ENCODE measurements at regions not wholly inside any gene's neighbourhood (a gene's known extent, or its start where the extent isn't known, plus 50 kb on each side); places are given as distances from the start of the nearest gene placed in this dataset.

DNA sequence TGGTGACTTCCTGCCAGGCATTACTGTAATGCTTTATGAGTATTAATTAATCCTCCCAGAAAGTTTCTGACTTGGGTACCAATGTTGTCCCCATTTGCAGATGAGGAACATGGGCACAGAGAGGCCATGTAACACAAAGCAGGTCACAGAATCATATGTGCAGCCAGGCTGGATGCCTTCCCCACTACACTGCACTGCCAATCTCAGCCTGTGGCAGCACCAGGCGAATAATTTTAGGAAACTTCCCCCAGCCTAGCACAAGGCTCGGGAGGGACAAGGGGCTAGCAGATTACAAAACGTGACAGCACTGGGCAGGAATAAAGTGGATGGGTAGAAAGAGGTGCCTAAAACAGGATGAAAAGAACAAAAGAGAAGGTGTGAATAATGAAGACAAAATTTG, 331.7 kb upstream of the PROX1 start:
- no CpG with 5 or more reads among the region's 3 CpGs for WGBS, 2 experiments (ENCODE audit: extremely low coverage in 2 of 2, insufficient read length in 1 of 2)
- no peak overlapping the region for H3K18ac ChIP-seq (ENCODE audit: low read depth, low read length)
- no peak overlapping the region for H2AK5ac ChIP-seq (ENCODE audit: low read depth, low read length)
- no peak overlapping the region for H3K56ac ChIP-seq (ENCODE audit: extremely low read depth, insufficient read depth, low read length)
- H3K27me3 ChIP-seq (ENCODE audit: control insufficient read depth, insufficient read depth, low read length), result no peaks in the 10 kb centered on the region
- no peak overlapping the region for H4K91ac ChIP-seq (ENCODE audit: insufficient read depth, low read depth, low read length)
- H3K14ac ChIP-seq (replicated peaks; ENCODE audit: low read depth, low read length), result no peak overlapping the region
- no peaks in the 10 kb centered on the region for H4K20me1 ChIP-seq (ENCODE audit: insufficient read depth, low read length)
- H3K79me1 ChIP-seq (ENCODE audit: low read depth in 1 of 2, low read length in 2 of 2), result no peaks in the 10 kb centered on the region
- no peak overlapping the region for H3K9ac ChIP-seq (ENCODE audit: low read depth, low read length)
- in situ Hi-C loops (cut with MboI; ENCODE audit: low sequenced_read_pairs), result no loop called here
- intact Hi-C loops (cut with micrococcal nuclease), result no loop called here
- BruUV-seq (replicated peaks), result no TSS peak
- dilution Hi-C loops (cut with HindIII; ENCODE audit: low sequenced_read_pairs, unreplicated experiment), result no loop called here
- no peak overlapping the region for H3K4me2 ChIP-seq (ENCODE audit: low read depth, low read length)
- ATAC-seq (ENCODE audit: low read depth), result no peak
- H3K9me3 ChIP-seq (ENCODE audit: control insufficient read depth, insufficient read depth, low read length), result peaks cover 6% of the 10 kb centered on the region
- no peak for TF ChIP-seq CTCF (conservative IDR thresholded peaks at IDR 0.05; ENCODE audit: low read depth, low read length)
- TF ChIP-seq MAFK (IDR thresholded peaks at IDR 0.05; ENCODE audit: low read depth, low read length), result no peak
- no peak for TF ChIP-seq MAZ (IDR thresholded peaks at IDR 0.05; ENCODE audit: borderline replicate concordance, low read depth, low read length)
- no peak for TF ChIP-seq NFE2L2 (IDR thresholded peaks at IDR 0.05; ENCODE audit: low read depth, low read length)
- no peak for TF ChIP-seq RFX5 (IDR thresholded peaks at IDR 0.05; ENCODE audit: low read depth, low read length)
- TF ChIP-seq, protein P1, sequence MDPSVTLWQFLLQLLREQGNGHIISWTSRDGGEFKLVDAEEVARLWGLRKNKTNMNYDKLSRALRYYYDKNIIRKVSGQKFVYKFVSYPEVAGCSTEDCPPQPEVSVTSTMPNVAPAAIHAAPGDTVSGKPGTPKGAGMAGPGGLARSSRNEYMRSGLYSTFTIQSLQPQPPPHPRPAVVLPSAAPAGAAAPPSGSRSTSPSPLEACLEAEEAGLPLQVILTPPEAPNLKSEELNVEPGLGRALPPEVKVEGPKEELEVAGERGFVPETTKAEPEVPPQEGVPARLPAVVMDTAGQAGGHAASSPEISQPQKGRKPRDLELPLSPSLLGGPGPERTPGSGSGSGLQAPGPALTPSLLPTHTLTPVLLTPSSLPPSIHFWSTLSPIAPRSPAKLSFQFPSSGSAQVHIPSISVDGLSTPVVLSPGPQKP (IDR thresholded peaks at IDR 0.05; ENCODE audit: borderline replicate concordance, low read depth, low read length), result no peak
- TF ChIP-seq FOS (IDR thresholded peaks at IDR 0.05; ENCODE audit: low read depth, low read length), result no peak
- TF ChIP-seq CHD1 (IDR thresholded peaks at IDR 0.05; ENCODE audit: low read depth, low read length), result no peak
- TF ChIP-seq RAD21 (IDR thresholded peaks at IDR 0.05; ENCODE audit: low read length), result no peak
- H2BK20ac ChIP-seq (ENCODE audit: low read depth, low read length), result no peak overlapping the region
- no peak overlapping the region for H2AFZ ChIP-seq (replicated peaks; ENCODE audit: low read length, poor library complexity)
- ChIA-PET CTCF (interaction anchor here (0.6 kb wide), 1 partner anchor 508 kb away, joined by 7 read pairs; no protein-coding TSS in a partner anchor), POLR2A (ENCODE audit: unreplicated experiment) (no interaction called here)
- H4K5ac ChIP-seq (ENCODE audit: low read depth, low read length), result no peak overlapping the region
- H3K27ac ChIP-seq (ENCODE audit: insufficient read depth, low read length), result no peak overlapping the region
- H2AK9ac ChIP-seq (replicated peaks; ENCODE audit: low read depth, low read length, poor library complexity), result no peak overlapping the region
- no peak overlapping the region for H3K4me3 ChIP-seq (ENCODE audit: insufficient read depth, low read depth, low read length)
- H2BK15ac ChIP-seq (ENCODE audit: low read depth, low read length), result no peak overlapping the region
- H4K8ac ChIP-seq (ENCODE audit: low read depth in 2 of 2, low read length in 2 of 2), result no peak overlapping the region
- H2BK120ac ChIP-seq (ENCODE audit: low read depth, low read length), result no peak overlapping the region
- no peak overlapping the region for H3K23ac ChIP-seq (ENCODE audit: low read depth, low read length)
- H3K36me3 ChIP-seq (ENCODE audit: control insufficient read depth, insufficient read depth, low read length), result no peaks in the 10 kb centered on the region
- no peaks in the 10 kb centered on the region for H3K9me1 ChIP-seq (ENCODE audit: insufficient read depth, low read length)
- no peak overlapping the region for H3K4ac ChIP-seq (ENCODE audit: low read depth, low read length)
- H2BK5ac ChIP-seq (ENCODE audit: low read depth, low read length, poor library complexity, severe bottlenecking), result no peak overlapping the region
- no peak for DNase-seq
- H3K4me1 ChIP-seq (ENCODE audit: control insufficient read depth, insufficient read depth, low read length), result no peaks in the 10 kb centered on the region

All from IMR-90 (cell line).